KMS-11 (cell line): ENCODE measurements at regions not wholly inside any gene's neighbourhood (a gene's known extent, or its start where the extent isn't known, plus 50 kb on each side); places are given as distances from the start of the nearest gene placed in this dataset.
"Not testable (repeated sequence)": the region's sequence is repeated elsewhere in the genome, so short reads cannot be mapped to it uniquely, and the experiment has no call there.

ENCODE experiments used
- H2AFZ ChIP-seq: fragments of 200-600 bp; sonication (generic); 2 replicates; pipeline ENCODE4 v1.6.1; 2016; ENCODE audit warnings: antibody characterized with exemption, mixed run types, low read depth
- H3K27ac ChIP-seq: fragments of 200-600 bp; sonication (generic); 2 replicates; pipeline ENCODE4 v1.6.1; 2016; ENCODE audit warnings: mild to moderate bottlenecking, mixed run types
- H3K27me3 ChIP-seq: fragments of 200-600 bp; sonication (generic); 2 replicates; pipeline ENCODE4 v1.6.1; 2017; ENCODE audit warnings: mild to moderate bottlenecking, low read depth, mixed run types, moderate library complexity; ENCODE audit not compliant: insufficient read depth
- H3K36me3 ChIP-seq: fragments of 200-600 bp; sonication (generic); 2 replicates; pipeline ENCODE4 v1.6.1; 2017; ENCODE audit warnings: mild to moderate bottlenecking, mixed run types; ENCODE audit not compliant: insufficient read depth
- H3K4me1 ChIP-seq: fragments of 200-600 bp; sonication (generic); 2 replicates; pipeline ENCODE4 v1.6.1; 2016; ENCODE audit warnings: mild to moderate bottlenecking, low read depth, mixed run types; ENCODE audit not compliant: poor library complexity, severe bottlenecking
- H3K4me2 ChIP-seq: fragments of 200-600 bp; sonication (generic); 2 replicates; pipeline ENCODE4 v1.7.0; 2016; ENCODE audit warnings: mild to moderate bottlenecking, mixed run types
- H3K4me3 ChIP-seq: fragments of 200-600 bp; sonication (generic); IDR thresholded peaks from 2 replicates; pipeline ENCODE4 v1.6.1; 2017; ENCODE audit warnings: low read depth, low read length, mixed read lengths; ENCODE audit not compliant: insufficient read depth
- H3K79me2 ChIP-seq: fragments of 200-600 bp; sonication (generic); 2 replicates; pipeline ENCODE4 v1.6.1; 2016; ENCODE audit warnings: low read depth, mixed run types; ENCODE audit not compliant: insufficient read depth
- H3K9ac ChIP-seq: fragments of 200-600 bp; sonication (generic); 2 replicates; pipeline ENCODE4 v1.6.1; 2016; ENCODE audit warnings: mild to moderate bottlenecking, mixed run types
- H4K20me1 ChIP-seq: fragments of 200-600 bp; sonication (generic); 2 replicates; pipeline ENCODE4 v1.6.1; 2016; ENCODE audit warnings: mild to moderate bottlenecking, mixed run types; ENCODE audit not compliant: insufficient read depth
- CTCF ChIP-seq: fragments of 200-600 bp; sonication (generic); conservative IDR thresholded peaks from 2 replicates; pipeline ENCODE4 v1.6.1; 2017; ENCODE audit warnings: low read depth, mild to moderate bottlenecking, antibody characterized with exemption, low read length, moderate library complexity, mixed read lengths

GRCh38 chr4:159698336-159698735, 595.5 kb downstream of the RAPGEF2 start:
- Histone ChIP-seq H3K79me2 (no peaks in the 10 kb centered on the region), H3K36me3 (no peaks in the 10 kb centered on the region), H3K27me3 (no peaks in the 10 kb centered on the region), H3K4me1 (no peaks in the 10 kb centered on the region), H3K4me3 (no peak overlapping the region), H3K4me2 (no peak overlapping the region), H4K20me1 (no peaks in the 10 kb centered on the region), H3K9ac (no peak overlapping the region), H3K27ac (no peak overlapping the region), H2AFZ (no peak overlapping the region)
- no peak for TF ChIP-seq CTCF

DNA sequence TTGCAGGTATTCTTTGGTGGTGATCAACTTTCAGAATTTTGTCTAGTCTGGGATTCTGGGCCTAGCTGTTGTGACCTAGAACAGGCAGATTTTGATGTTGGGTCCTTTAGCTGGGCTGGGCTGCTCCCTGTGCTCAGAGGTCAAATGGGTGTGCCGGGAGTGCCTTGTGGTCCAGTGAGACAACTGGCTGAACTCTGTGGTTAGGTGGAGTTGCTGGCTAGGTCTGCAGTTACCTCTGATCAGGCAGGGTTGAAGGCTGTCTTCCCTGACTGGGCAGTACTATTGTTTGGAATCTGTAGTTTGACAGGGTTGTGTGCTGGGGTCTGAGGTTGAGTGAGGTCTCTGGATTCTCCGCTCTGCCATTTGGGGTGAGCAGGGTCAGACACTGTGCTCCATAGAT, 599.3 kb downstream of the RAPGEF2 start:
- no peaks in the 10 kb centered on the region for H3K27me3 ChIP-seq
- H3K27ac ChIP-seq, result no peak overlapping the region
- H3K36me3 ChIP-seq, result no peaks in the 10 kb centered on the region
- H3K79me2 ChIP-seq, result no peaks in the 10 kb centered on the region
- H3K4me2 ChIP-seq, result no peak overlapping the region
- no peak overlapping the region for H2AFZ ChIP-seq
- TF ChIP-seq CTCF, result no peak
- no peaks in the 10 kb centered on the region for H3K4me1 ChIP-seq
- no peaks in the 10 kb centered on the region for H4K20me1 ChIP-seq
- no peak overlapping the region for H3K4me3 ChIP-seq
- H3K9ac ChIP-seq, result no peak overlapping the region

- Histone ChIP-seq H4K20me1 (no peaks in the 10 kb centered on the region), H3K4me2 (no peak overlapping the region), H3K79me2 (no peaks in the 10 kb centered on the region), H2AFZ (no peak overlapping the region), H3K27me3 (no peaks in the 10 kb centered on the region), H3K9ac (no peak overlapping the region), H3K36me3 (no peaks in the 10 kb centered on the region), H3K4me1 (no peaks in the 10 kb centered on the region), H3K4me3 (no peak overlapping the region), H3K27ac (no peak overlapping the region)
- no peak for TF ChIP-seq CTCF
Measured at GRCh38 chr4:159705334-159705733, 602.5 kb downstream of the RAPGEF2 start.

DNA sequence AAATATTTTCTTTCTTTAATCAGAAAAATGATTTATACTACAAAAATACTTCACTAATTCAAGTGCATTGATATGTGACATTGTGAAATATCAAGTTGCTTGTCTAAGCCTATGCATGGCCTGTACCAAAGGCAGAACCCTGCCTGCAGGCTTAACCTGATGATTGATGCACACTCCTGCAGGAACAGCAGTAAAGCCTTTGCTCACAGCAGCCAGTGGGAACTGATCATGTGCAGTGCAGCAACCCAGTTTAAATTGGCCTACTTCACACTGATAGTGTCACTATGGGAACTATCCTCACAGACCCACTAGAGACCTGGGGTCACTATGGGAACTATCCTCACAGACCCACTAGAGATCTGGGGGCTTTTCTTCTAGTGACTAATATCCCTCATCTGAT, 603.8 kb downstream of the RAPGEF2 start:
- Histone ChIP-seq H3K4me3 (no peak overlapping the region), H3K27me3 (no peaks in the 10 kb centered on the region), H3K27ac (no peak overlapping the region), H3K9ac (no peak overlapping the region), H3K79me2 (no peaks in the 10 kb centered on the region), H3K36me3 (no peaks in the 10 kb centered on the region), H4K20me1 (no peaks in the 10 kb centered on the region), H3K4me2 (no peak overlapping the region), H2AFZ (no peak overlapping the region), H3K4me1 (no peaks in the 10 kb centered on the region)
- TF ChIP-seq CTCF, result no peak

- not testable (repeated sequence) for H3K79me2 ChIP-seq, H3K4me1 ChIP-seq, H3K36me3 ChIP-seq, H3K4me2 ChIP-seq, H2AFZ ChIP-seq, H4K20me1 ChIP-seq, H3K27me3 ChIP-seq, H3K9ac ChIP-seq, H3K4me3 ChIP-seq, H3K27ac ChIP-seq
Measured at GRCh38 chr4:159715180-159715579, 612.3 kb downstream of the RAPGEF2 start.
